ENCODE measurements at regions not wholly inside any gene's neighbourhood (a gene's known extent, or its start where the extent isn't known, plus 50 kb on each side); places are given as distances from the start of the nearest gene placed in this dataset.
A peak's percentile ranks its signal among the peaks of the same experiment; 100 is the strongest.
"Not testable (repeated sequence)": the region's sequence is repeated elsewhere in the genome, so short reads cannot be mapped to it uniquely, and the experiment has no call there.

GRCh38 chr4:33104273-33104672 is 2384.1 kb downstream of the PCDH7 start:
- no peak for DNase-seq (ENCODE audit: low read depth, low spot score)
- no peaks in the 10 kb centered on the region for H3K27me3 ChIP-seq (ENCODE audit: control insufficient read depth, insufficient read depth, low read length)
- H3K27ac ChIP-seq (ENCODE audit: low read length), result no peak overlapping the region
- H3K36me3 ChIP-seq (ENCODE audit: control insufficient read depth, insufficient read depth, low read length), result no peaks in the 10 kb centered on the region
- H3K9me3 ChIP-seq (ENCODE audit: control insufficient read depth, insufficient read depth, low read length), result no peaks in the 10 kb centered on the region
- H3K4me3 ChIP-seq (ENCODE audit: low read length), result no peak overlapping the region
- no CpG with 5 or more reads among the region's 3 CpGs for WGBS (ENCODE audit: insufficient coverage, insufficient read length)
- H3K4me1 ChIP-seq (ENCODE audit: control insufficient read depth, insufficient read depth, low read length), result no peaks in the 10 kb centered on the region

DNA sequence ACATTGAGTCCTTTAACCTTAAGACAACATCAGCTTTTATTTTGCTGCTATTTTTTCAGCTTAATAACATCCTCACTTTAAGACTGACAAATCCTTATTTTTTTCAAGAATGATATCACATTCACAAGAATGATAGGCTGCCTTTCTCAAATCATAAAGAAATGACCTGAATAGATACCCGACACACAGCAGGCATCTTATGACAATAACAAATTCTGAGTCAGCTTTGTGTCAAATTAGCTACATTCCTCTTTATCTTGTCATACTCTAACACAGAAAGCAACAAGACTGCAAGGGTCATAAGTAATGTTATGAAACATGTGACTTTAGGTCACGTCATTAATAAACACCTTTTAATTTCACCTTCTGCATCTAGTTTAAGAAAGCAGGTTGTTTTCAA is 2387.6 kb downstream of the PCDH7 start:
- Histone ChIP-seq H3K36me3 (ENCODE audit: control insufficient read depth, insufficient read depth, low read length) (no peaks in the 10 kb centered on the region), H3K27me3 (ENCODE audit: control insufficient read depth, insufficient read depth, low read length) (no peaks in the 10 kb centered on the region), H3K27ac (ENCODE audit: low read length) (no peak overlapping the region), H3K4me3 (ENCODE audit: low read length) (no peak overlapping the region), H3K4me1 (ENCODE audit: control insufficient read depth, insufficient read depth, low read length) (no peaks in the 10 kb centered on the region), H3K9me3 (ENCODE audit: control insufficient read depth, insufficient read depth, low read length) (no peaks in the 10 kb centered on the region)
- no peak for DNase-seq (ENCODE audit: low read depth, low spot score)
- WGBS (ENCODE audit: insufficient coverage, insufficient read length), result no CpG with 5 or more reads among the region's 2 CpGs

DNA sequence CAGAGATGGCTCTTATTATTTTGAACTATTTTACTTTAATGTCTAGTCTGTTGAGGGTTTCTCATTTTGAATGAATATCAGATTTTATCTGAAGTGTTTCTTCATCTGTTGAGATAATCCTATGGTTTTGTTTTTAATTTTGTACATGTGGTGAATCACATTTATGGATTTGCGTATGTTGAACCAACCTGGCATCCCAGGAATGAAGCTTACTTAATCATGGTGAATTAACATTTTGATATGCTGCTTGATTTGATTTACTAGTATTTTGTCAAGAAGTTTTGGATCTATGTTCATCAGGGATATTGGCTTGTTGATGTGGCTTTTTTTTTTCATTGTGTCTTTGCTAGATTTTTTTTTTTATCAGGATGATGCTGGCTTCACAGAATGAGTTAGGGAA is 2390.9 kb downstream of the PCDH7 start:
- Histone ChIP-seq H3K9me3 (ENCODE audit: control insufficient read depth, insufficient read depth, low read length) (no peaks in the 10 kb centered on the region), H3K27ac (ENCODE audit: low read length) (no peak overlapping the region), H3K4me1 (ENCODE audit: control insufficient read depth, insufficient read depth, low read length) (no peaks in the 10 kb centered on the region; the same call in 1 of the 2 replicates), H3K4me3 (ENCODE audit: low read length) (no peak overlapping the region), H3K36me3 (ENCODE audit: control insufficient read depth, insufficient read depth, low read length) (no peaks in the 10 kb centered on the region), H3K27me3 (ENCODE audit: control insufficient read depth, insufficient read depth, low read length) (no peaks in the 10 kb centered on the region)
- WGBS (ENCODE audit: insufficient coverage, insufficient read length), result no CpG with 5 or more reads among the region's 1 CpG
- DNase-seq (ENCODE audit: low read depth, low spot score), result no peak

DNA sequence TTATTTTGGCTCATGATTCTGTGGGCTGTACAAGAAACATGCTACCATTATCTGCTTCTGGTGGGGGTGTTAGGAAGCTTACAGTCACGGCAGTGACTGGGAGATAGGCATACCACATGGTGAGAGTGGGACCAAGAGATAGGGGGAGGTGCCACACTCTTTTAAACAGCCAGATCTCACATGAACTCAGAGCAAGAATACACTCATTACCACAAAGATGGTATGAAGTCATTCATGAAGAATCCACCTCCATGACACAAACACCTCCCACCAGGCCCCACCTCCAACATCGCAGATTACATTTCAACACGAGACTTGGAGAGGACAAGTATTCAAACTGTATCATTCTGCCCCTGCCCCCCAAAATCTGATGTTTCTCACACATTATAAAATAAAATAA is 2396.7 kb downstream of the PCDH7 start:
- WGBS (ENCODE audit: insufficient coverage, insufficient read length), result no CpG with 5 or more reads among the region's 3 CpGs
- DNase-seq (ENCODE audit: low read depth, low spot score), result no peak
- H3K27ac ChIP-seq (ENCODE audit: low read length), result no peak overlapping the region

GRCh38 chr4:33126002-33126401 is 2405.8 kb downstream of the PCDH7 start:
- no CpG with 5 or more reads among the region's 1 CpG for WGBS (ENCODE audit: insufficient coverage, insufficient read length)
- Histone ChIP-seq H3K4me3 (ENCODE audit: low read length) (no peak overlapping the region), H3K27ac (ENCODE audit: low read length) (no peak overlapping the region), H3K4me1 (ENCODE audit: control insufficient read depth, insufficient read depth, low read length) (no peaks in the 10 kb centered on the region), H3K36me3 (ENCODE audit: control insufficient read depth, insufficient read depth, low read length) (no peaks in the 10 kb centered on the region), H3K27me3 (ENCODE audit: control insufficient read depth, insufficient read depth, low read length) (no peaks in the 10 kb centered on the region), H3K9me3 (ENCODE audit: control insufficient read depth, insufficient read depth, low read length) (no peaks in the 10 kb centered on the region)
- DNase-seq (ENCODE audit: low read depth, low spot score), result no peak

More for the DNA sequence above, 2396.7 kb downstream of the PCDH7 start:
- no peaks in the 10 kb centered on the region; the same call in 1 of the 2 replicates for H3K4me1 ChIP-seq (ENCODE audit: control insufficient read depth, insufficient read depth, low read length)
- H3K4me3 ChIP-seq (ENCODE audit: low read length), result no peak overlapping the region
- no peaks in the 10 kb centered on the region for H3K27me3 ChIP-seq (ENCODE audit: control insufficient read depth, insufficient read depth, low read length)
- H3K9me3 ChIP-seq (ENCODE audit: control insufficient read depth, insufficient read depth, low read length), result no peaks in the 10 kb centered on the region
- no peaks in the 10 kb centered on the region for H3K36me3 ChIP-seq (ENCODE audit: control insufficient read depth, insufficient read depth, low read length)

GRCh38 chr4:33130662-33131061 is 2410.5 kb downstream of the PCDH7 start:
- not testable (repeated sequence) for DNase-seq (ENCODE audit: low read depth, low spot score); H3K4me1 ChIP-seq (ENCODE audit: control insufficient read depth, insufficient read depth, low read length); H3K36me3 ChIP-seq (ENCODE audit: control insufficient read depth, insufficient read depth, low read length); H3K9me3 ChIP-seq (ENCODE audit: control insufficient read depth, insufficient read depth, low read length); H3K4me3 ChIP-seq (ENCODE audit: low read length); H3K27ac ChIP-seq (ENCODE audit: low read length); H3K27me3 ChIP-seq (ENCODE audit: control insufficient read depth, insufficient read depth, low read length)
- WGBS (ENCODE audit: insufficient coverage, insufficient read length), result no CpG with 5 or more reads among the region's 1 CpG

GRCh38 chr4:33133723-33134122 is 2413.6 kb downstream of the PCDH7 start:
- H3K4me1 ChIP-seq (ENCODE audit: control insufficient read depth, insufficient read depth, low read length), result no peaks in the 10 kb centered on the region
- no peak for DNase-seq (ENCODE audit: low read depth, low spot score)
- no CpG with 5 or more reads among the region's 2 CpGs for WGBS (ENCODE audit: insufficient coverage, insufficient read length)

DNA sequence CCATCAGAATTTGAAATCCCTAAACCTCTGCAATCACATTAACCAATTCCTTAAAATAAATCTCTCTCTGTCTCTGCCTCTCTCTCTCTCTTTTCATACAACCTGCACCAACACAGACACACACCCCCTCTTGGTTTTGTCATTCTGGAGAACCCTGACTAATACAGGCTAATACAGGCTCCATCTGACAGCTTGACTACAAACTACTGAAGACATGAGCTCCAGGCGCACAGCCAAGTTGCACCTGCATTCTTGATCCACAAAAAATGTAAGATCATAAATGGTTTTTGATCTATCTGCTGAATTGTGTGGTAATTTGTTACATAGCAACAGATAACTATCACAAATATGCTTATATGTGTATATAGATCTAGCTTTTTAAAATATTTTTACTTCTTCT is 2414.2 kb downstream of the PCDH7 start:
- Histone ChIP-seq H3K36me3 (ENCODE audit: control insufficient read depth, insufficient read depth, low read length) (no peaks in the 10 kb centered on the region), H3K4me1 (ENCODE audit: control insufficient read depth, insufficient read depth, low read length) (no peaks in the 10 kb centered on the region), H3K27ac (ENCODE audit: low read length) (no peak overlapping the region), H3K9me3 (ENCODE audit: control insufficient read depth, insufficient read depth, low read length) (no peaks in the 10 kb centered on the region; the same call in 1 of the 2 replicates), H3K27me3 (ENCODE audit: control insufficient read depth, insufficient read depth, low read length) (no peaks in the 10 kb centered on the region), H3K4me3 (ENCODE audit: low read length) (no peak overlapping the region)
- no peak for DNase-seq (ENCODE audit: low read depth, low spot score)
- WGBS (ENCODE audit: insufficient coverage, insufficient read length), result no CpG with 5 or more reads among the region's 1 CpG

More at GRCh38 chr4:33133723-33134122, 2413.6 kb downstream of the PCDH7 start:
- Histone ChIP-seq H3K4me3 (ENCODE audit: low read length) (no peak overlapping the region), H3K27me3 (ENCODE audit: control insufficient read depth, insufficient read depth, low read length) (no peaks in the 10 kb centered on the region), H3K9me3 (ENCODE audit: control insufficient read depth, insufficient read depth, low read length) (no peaks in the 10 kb centered on the region; the same call in 1 of the 2 replicates), H3K36me3 (ENCODE audit: control insufficient read depth, insufficient read depth, low read length) (no peaks in the 10 kb centered on the region), H3K27ac (ENCODE audit: low read length) (no peak overlapping the region)

DNA sequence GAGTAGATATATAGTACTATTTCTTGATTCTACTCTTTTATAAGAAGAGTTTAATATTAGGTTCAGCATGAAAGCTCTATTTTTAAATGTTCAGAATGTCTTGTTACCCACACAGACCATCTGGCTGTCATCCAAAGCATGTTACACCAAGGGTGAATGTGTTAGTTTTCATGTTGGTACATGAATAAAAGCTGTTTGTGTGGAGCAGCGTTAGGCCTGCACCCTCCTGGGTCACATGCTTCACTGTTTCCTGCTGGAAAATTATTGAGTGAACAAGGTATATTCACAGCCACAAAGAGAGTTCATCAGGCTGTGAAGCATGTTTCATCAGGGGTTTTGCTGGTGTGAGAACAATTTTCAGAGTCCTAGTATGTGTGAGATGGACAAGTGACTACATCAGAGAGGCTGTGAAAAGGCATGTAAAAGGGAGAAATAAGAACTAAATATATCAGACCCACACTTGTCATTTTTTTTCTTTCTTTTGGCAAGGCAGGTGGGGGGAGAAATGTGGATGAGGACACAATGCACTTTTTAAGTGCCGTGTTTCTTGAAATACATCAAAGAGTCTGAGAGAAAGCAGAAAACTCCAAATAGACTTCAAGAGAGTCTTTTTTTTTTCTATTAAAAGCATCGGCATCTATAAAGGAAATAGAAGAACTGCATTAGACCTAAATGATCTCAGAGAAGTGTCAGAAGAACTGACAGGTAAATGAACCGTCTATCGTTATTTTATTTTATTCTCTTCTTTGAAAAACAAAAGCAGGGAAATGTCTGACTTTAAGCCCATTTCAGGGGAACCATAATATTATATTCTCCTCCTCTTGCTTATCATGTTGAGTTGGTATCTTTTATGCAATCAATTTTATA is 2429.7 kb downstream of the PCDH7 start:
- Histone ChIP-seq H3K9me3 (ENCODE audit: control insufficient read depth, insufficient read depth, low read length) (no peaks in the 10 kb centered on the region), H3K4me1 (ENCODE audit: control insufficient read depth, insufficient read depth, low read length) (no peaks in the 10 kb centered on the region), H3K36me3 (ENCODE audit: control insufficient read depth, insufficient read depth, low read length) (no peaks in the 10 kb centered on the region), H3K27ac (ENCODE audit: low read length) (no peak overlapping the region), H3K27me3 (ENCODE audit: control insufficient read depth, insufficient read depth, low read length) (no peaks in the 10 kb centered on the region), H3K4me3 (ENCODE audit: low read length) (no peak overlapping the region)
- DNase-seq (ENCODE audit: low read depth, low spot score), result no peak
- no CpG with 5 or more reads among the region's 5 CpGs for WGBS (ENCODE audit: insufficient coverage, insufficient read length)

DNA sequence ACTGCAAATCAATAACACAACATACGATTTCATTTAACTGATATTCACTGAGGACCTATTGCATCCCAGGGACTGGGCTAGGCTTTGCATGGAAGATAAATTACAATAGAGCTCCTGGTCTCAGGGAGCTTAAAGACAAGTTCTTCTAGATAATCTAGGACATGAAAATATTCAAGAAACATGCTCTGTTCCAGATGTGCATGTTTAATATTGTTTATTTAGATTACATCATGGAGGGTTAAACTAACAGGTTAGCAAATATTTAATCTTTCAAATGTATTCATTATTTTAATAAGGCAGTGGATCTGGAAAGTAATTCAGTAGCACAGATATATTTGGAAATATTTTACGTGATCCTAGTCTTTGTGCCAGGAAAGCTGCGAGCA is 2430.3 kb downstream of the PCDH7 start:
- H3K27me3 ChIP-seq (ENCODE audit: control insufficient read depth, insufficient read depth, low read length), result no peaks in the 10 kb centered on the region
- no peak for DNase-seq (ENCODE audit: low read depth, low spot score)
- no peaks in the 10 kb centered on the region for H3K9me3 ChIP-seq (ENCODE audit: control insufficient read depth, insufficient read depth, low read length)
- no peak overlapping the region for H3K4me3 ChIP-seq (ENCODE audit: low read length)
- no peaks in the 10 kb centered on the region for H3K4me1 ChIP-seq (ENCODE audit: control insufficient read depth, insufficient read depth, low read length)
- H3K36me3 ChIP-seq (ENCODE audit: control insufficient read depth, insufficient read depth, low read length), result no peaks in the 10 kb centered on the region
- no peak overlapping the region for H3K27ac ChIP-seq (ENCODE audit: low read length)
- WGBS (ENCODE audit: insufficient coverage, insufficient read length), result no CpG with 5 or more reads among the region's 3 CpGs

GRCh38 chr4:33160126-33160525 is 2440.0 kb downstream of the PCDH7 start:
- Histone ChIP-seq H3K9me3 (ENCODE audit: control insufficient read depth, insufficient read depth, low read length) (no peaks in the 10 kb centered on the region), H3K4me3 (ENCODE audit: low read length) (no peak overlapping the region), H3K36me3 (ENCODE audit: control insufficient read depth, insufficient read depth, low read length) (no peaks in the 10 kb centered on the region), H3K27me3 (ENCODE audit: control insufficient read depth, insufficient read depth, low read length) (no peaks in the 10 kb centered on the region), H3K4me1 (ENCODE audit: control insufficient read depth, insufficient read depth, low read length) (no peaks in the 10 kb centered on the region), H3K27ac (ENCODE audit: low read length) (no peak overlapping the region)
- peak; percentile 9 for DNase-seq (ENCODE audit: low read depth, low spot score)
- WGBS (ENCODE audit: insufficient coverage, insufficient read length), result no CpG with 5 or more reads among the region's 2 CpGs

Measured in iPS DF 6.9 (cell line).